MCF 10A (cell line): ENCODE measurements at regions not wholly inside any gene's neighbourhood (a gene's known extent, or its start where the extent isn't known, plus 50 kb on each side); places are given as distances from the start of the nearest gene placed in this dataset.

ENCODE experiments used
- BruUV-seq: library from RNA; stranded (reverse); fragments of 400-500 nt; replicated peaks from 2 replicates; lab custom pipeline; 2021; lab: Mats Ljungman, UMichigan
- CTCF ChIA-PET: fragments of 300-600 bp; sonication (Branson Sonifier 250); formaldehyde crosslinking; extraction: SDS; loops from one replicate; lab custom pipeline; 2021; ENCODE audit warnings: antibody characterized with exemption, inconsistent platforms; lab: Yijun Ruan, JAX
- POLR2A ChIA-PET: fragments of 300-600, 350-650 bp; sonication (Branson Sonifier 250); formaldehyde crosslinking; extraction: SDS; loops from one replicate; lab custom pipeline; 2020; ENCODE audit warnings: antibody characterized with exemption, inconsistent platforms; lab: Yijun Ruan, JAX
- DNase-seq: peaks from one replicate; pipeline ENCODE4 v3.0.0-alpha.2; 2018; ENCODE audit not compliant: unreplicated experiment
- H3K27ac Mint-ChIP-seq: one replicate; pipeline ENCODE4 v1.8.0; 2022; ENCODE audit warnings: mild to moderate bottlenecking, low read depth, mixed read lengths; ENCODE audit not compliant: unreplicated experiment
- H3K27me3 Mint-ChIP-seq: one replicate; pipeline ENCODE4 v1.8.0; 2022; ENCODE audit warnings: mixed read lengths; ENCODE audit not compliant: insufficient read depth, unreplicated experiment
- H3K36me3 Mint-ChIP-seq: one replicate; pipeline ENCODE4 v1.8.0; 2022; ENCODE audit warnings: mild to moderate bottlenecking, moderate library complexity, mixed read lengths; ENCODE audit not compliant: insufficient read depth, unreplicated experiment
- H3K4me1 Mint-ChIP-seq: one replicate; pipeline ENCODE4 v1.8.0; 2022; ENCODE audit warnings: mixed read lengths; ENCODE audit not compliant: insufficient read depth, unreplicated experiment
- H3K4me3 Mint-ChIP-seq: one replicate; pipeline ENCODE4 v1.8.0; 2022; ENCODE audit warnings: mild to moderate bottlenecking, moderate library complexity, mixed read lengths; ENCODE audit not compliant: unreplicated experiment
- H3K9me3 Mint-ChIP-seq: one replicate; pipeline ENCODE4 v1.8.0; 2022; ENCODE audit warnings: mixed read lengths; ENCODE audit not compliant: unreplicated experiment
- CTCF ChIP-seq: fragments of 200-600 bp; IDR thresholded peaks from one replicate; pipeline ENCODE4 v1.8.0; 2022; ENCODE audit warnings: antibody characterized with exemption, mild to moderate bottlenecking; ENCODE audit not compliant: unreplicated experiment
- intact Hi-C: fragments of 100-400 bp; cut with micrococcal nuclease; formaldehyde crosslinking; loops from 2 replicates; pipeline ENCODE4 v1.14.1; 2022

- POLR2A ChIA-PET: no interaction called here
- TF ChIP-seq CTCF: no peak
- CTCF ChIA-PET: interaction anchor here (0.6 kb wide), 2 partner anchors 87 to 955 kb away, joined by 3 read pairs; no protein-coding TSS in a partner anchor
- Mint-ChIP-seq H3K27me3 (no peaks in the 10 kb centered on the region), H3K27ac (no peak overlapping the region), H3K4me1 (no peaks in the 10 kb centered on the region), H3K4me3 (no peak overlapping the region), H3K36me3 (no peaks in the 10 kb centered on the region), H3K9me3 (peaks cover 15% of the 10 kb centered on the region)
- intact Hi-C loops: no loop called here
- no peak for DNase-seq
- no TSS peak for BruUV-seq
These were observed 282.1 kb upstream of the CHD6 start for GRCh38 chr20:41900201-41900691.

GRCh38 chr20:41897708-41898107 lies 279.5 kb upstream of the CHD6 start:
- POLR2A ChIA-PET: no interaction called here
- H3K36me3 Mint-ChIP-seq: no peaks in the 10 kb centered on the region

GRCh38 chr20:41895241-41896032 lies 277.3 kb upstream of the CHD6 start:
- TF ChIP-seq CTCF: no peak
- no peaks in the 10 kb centered on the region for H3K36me3 Mint-ChIP-seq
- intact Hi-C loops: loop anchor here (10.0 kb wide), 1 partner anchor 1289 kb away; the partner anchor contains the start of gene PTPRT
- no peak overlapping the region for H3K27ac Mint-ChIP-seq
- H3K4me3 Mint-ChIP-seq: no peak overlapping the region
- POLR2A ChIA-PET: no interaction called here
- no peak for DNase-seq
- no peaks in the 10 kb centered on the region for H3K4me1 Mint-ChIP-seq
- H3K27me3 Mint-ChIP-seq: no peaks in the 10 kb centered on the region
- BruUV-seq: no TSS peak
- CTCF ChIA-PET: interaction anchor here (0.6 kb wide), 1 partner anchor 97 kb away, joined by 3 read pairs; no protein-coding TSS in a partner anchor
- peaks cover 25% of the 10 kb centered on the region for H3K9me3 Mint-ChIP-seq

More at GRCh38 chr20:41897708-41898107, 279.5 kb upstream of the CHD6 start:
- CTCF ChIA-PET: interaction anchor here (0.5 to 0.8 kb wide), 2 partner anchors 10 to 88 kb away, joined by 3 read pairs; no protein-coding TSS in a partner anchor
- Mint-ChIP-seq H3K4me1 (no peaks in the 10 kb centered on the region), H3K9me3 (peaks cover 25% of the 10 kb centered on the region), H3K4me3 (no peak overlapping the region), H3K27ac (no peak overlapping the region), H3K27me3 (no peaks in the 10 kb centered on the region)
- TF ChIP-seq CTCF: no peak
- no peak for DNase-seq
- intact Hi-C loops: loop anchor here (10.0 kb wide), 1 partner anchor 1287 kb away; the partner anchor contains the start of gene PTPRT
- no TSS peak for BruUV-seq

GRCh38 chr20:41894255-41894963 lies 276.2 kb upstream of the CHD6 start:
- intact Hi-C loops: loop anchor here (10.0 kb wide), 1 partner anchor 1290 kb away; the partner anchor contains the start of gene PTPRT
- Mint-ChIP-seq H3K36me3 (no peaks in the 10 kb centered on the region), H3K9me3 (peaks cover 25% of the 10 kb centered on the region), H3K4me1 (no peaks in the 10 kb centered on the region), H3K27me3 (no peaks in the 10 kb centered on the region), H3K4me3 (no peak overlapping the region), H3K27ac (no peak overlapping the region)
- no TSS peak for BruUV-seq
- no peak for DNase-seq
- ChIA-PET POLR2A (no interaction called here), CTCF (interaction anchor here (0.6 kb wide), 1 partner anchor 96 kb away, joined by 3 read pairs; no protein-coding TSS in a partner anchor)
- TF ChIP-seq CTCF: no peak
